ENCODE measurements at regions not wholly inside any gene's neighbourhood (a gene's known extent, or its start where the extent isn't known, plus 50 kb on each side); places are given as distances from the start of the nearest gene placed in this dataset.

- no peak for DNase-seq
Measured at GRCh38 chr11:133719532-133720235, 125.6 kb downstream of the SPATA19 start.

- DNase-seq, result no peak
Measured at GRCh38 chr11:133718831-133719230, 126.5 kb downstream of the SPATA19 start.

- DNase-seq, result no peak
Measured at GRCh38 chr11:133718238-133718637, 127.1 kb downstream of the SPATA19 start.

GRCh38 chr11:133716602-133717001, 128.7 kb downstream of the SPATA19 start:
- no peak for DNase-seq

- no peak for DNase-seq
Measured at GRCh38 chr11:133715602-133716001, 129.7 kb downstream of the SPATA19 start.

GRCh38 chr11:133714471-133715375, 130.6 kb downstream of the SPATA19 start:
- DNase-seq, result no peak

- DNase-seq, result no peak
Measured at GRCh38 chr11:133713844-133714243, 131.5 kb downstream of the SPATA19 start.

GRCh38 chr11:133713406-133713805, 131.9 kb downstream of the SPATA19 start:
- DNase-seq, result no peak

GRCh38 chr11:133712051-133712560, 133.2 kb downstream of the SPATA19 start:
- no peak for DNase-seq

- no peak for DNase-seq
Measured at GRCh38 chr11:133711545-133711944, 133.8 kb downstream of the SPATA19 start.

- no peak for DNase-seq
Measured at GRCh38 chr11:133710681-133711240, 134.6 kb downstream of the SPATA19 start.

- no peak for DNase-seq
Measured at GRCh38 chr11:133710241-133710640, 135.1 kb downstream of the SPATA19 start.

- DNase-seq, result no peak
Measured at GRCh38 chr11:133708547-133709051, 136.7 kb downstream of the SPATA19 start.

- DNase-seq, result no peak
Measured at GRCh38 chr11:133706925-133707794, 138.2 kb downstream of the SPATA19 start.

- DNase-seq, result no peak
Measured at GRCh38 chr11:133705873-133706272, 139.4 kb downstream of the SPATA19 start.

- no peak for DNase-seq
Measured at GRCh38 chr11:133705074-133705648, 140.2 kb downstream of the SPATA19 start.

GRCh38 chr11:133699071-133699470, 146.2 kb downstream of the SPATA19 start:
- no peak for DNase-seq

- no peak for DNase-seq
Measured at GRCh38 chr11:133698654-133699053, 146.7 kb downstream of the SPATA19 start.

GRCh38 chr11:133697603-133698180, 147.6 kb downstream of the SPATA19 start:
- no peak for DNase-seq

- DNase-seq, result peak; percentile 16
Measured at GRCh38 chr11:133697161-133697560, 148.2 kb downstream of the SPATA19 start.

GRCh38 chr11:133695387-133695786, 149.9 kb downstream of the SPATA19 start:
- DNase-seq, result no peak

- no peak for DNase-seq
Measured at GRCh38 chr11:133694701-133695100, 150.6 kb downstream of the SPATA19 start.

Measured in NCI-H2171 (cell line).